ENCODE measurements at regions not wholly inside any gene's neighbourhood (a gene's known extent, or its start where the extent isn't known, plus 50 kb on each side); places are given as distances from the start of the nearest gene placed in this dataset.

- TF ChIP-seq POLR2A (IDR thresholded peaks at IDR 0.05) (no peak), CTCF (IDR thresholded peaks at IDR 0.05) (no peak), EP300 (IDR thresholded peaks at IDR 0.05) (no peak)
Observed at GRCh38 chr14:37972941-37973887, 234.5 kb upstream of the SSTR1 start.
